ENCODE measurements at regions not wholly inside any gene's neighbourhood (a gene's known extent, or its start where the extent isn't known, plus 50 kb on each side); places are given as distances from the start of the nearest gene placed in this dataset.
A peak's percentile ranks its signal among the peaks of the same experiment; 100 is the strongest.

DNA sequence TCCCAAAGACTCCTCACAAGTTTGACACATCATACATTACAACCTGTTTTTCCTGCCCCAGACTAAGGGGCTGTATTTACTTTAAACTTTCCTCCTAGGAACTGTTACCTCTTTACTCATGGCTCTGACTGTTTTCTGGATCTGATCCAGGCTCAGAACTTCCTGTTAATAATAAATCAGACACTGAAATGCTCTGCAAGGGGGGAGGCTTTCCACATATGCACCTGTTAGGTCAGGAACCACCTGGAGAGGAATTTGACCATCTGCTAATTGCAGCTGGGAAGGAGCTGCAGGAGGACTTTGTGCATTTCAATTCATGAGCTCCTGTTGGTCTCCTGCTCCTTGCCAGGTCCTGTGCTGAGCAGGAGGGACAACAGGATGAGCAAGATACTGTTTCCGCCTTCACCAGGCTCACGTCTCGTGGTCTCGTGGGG is 476.9 kb upstream of the CDH5 start:
- DNase-seq (ENCODE audit: extremely low spot score): peak; percentile 66
- Histone ChIP-seq H3K36me3 (no peaks in the 10 kb centered on the region), H3K4me1 (peaks cover 0 to 5% (median 2%) of the 10 kb centered on the region in 4 donors), H3K27ac (replicated peaks in 1 of 4) (no peak overlapping the region), H3K27me3 (no peaks in the 10 kb centered on the region), H3K9me3 (no peaks in the 10 kb centered on the region), H3K4me3 (no peak overlapping the region)
- 79% methylated on average over 4 of the region's 4 CpGs for WGBS
- no peak for TF ChIP-seq POLR2A (IDR thresholded peaks at IDR 0.05; ENCODE audit: low read depth)
- TF ChIP-seq POLR2AphosphoS5 (IDR thresholded peaks at IDR 0.05): no peak
- TF ChIP-seq EP300 (IDR thresholded peaks at IDR 0.05): no peak
- TF ChIP-seq, protein P1, sequence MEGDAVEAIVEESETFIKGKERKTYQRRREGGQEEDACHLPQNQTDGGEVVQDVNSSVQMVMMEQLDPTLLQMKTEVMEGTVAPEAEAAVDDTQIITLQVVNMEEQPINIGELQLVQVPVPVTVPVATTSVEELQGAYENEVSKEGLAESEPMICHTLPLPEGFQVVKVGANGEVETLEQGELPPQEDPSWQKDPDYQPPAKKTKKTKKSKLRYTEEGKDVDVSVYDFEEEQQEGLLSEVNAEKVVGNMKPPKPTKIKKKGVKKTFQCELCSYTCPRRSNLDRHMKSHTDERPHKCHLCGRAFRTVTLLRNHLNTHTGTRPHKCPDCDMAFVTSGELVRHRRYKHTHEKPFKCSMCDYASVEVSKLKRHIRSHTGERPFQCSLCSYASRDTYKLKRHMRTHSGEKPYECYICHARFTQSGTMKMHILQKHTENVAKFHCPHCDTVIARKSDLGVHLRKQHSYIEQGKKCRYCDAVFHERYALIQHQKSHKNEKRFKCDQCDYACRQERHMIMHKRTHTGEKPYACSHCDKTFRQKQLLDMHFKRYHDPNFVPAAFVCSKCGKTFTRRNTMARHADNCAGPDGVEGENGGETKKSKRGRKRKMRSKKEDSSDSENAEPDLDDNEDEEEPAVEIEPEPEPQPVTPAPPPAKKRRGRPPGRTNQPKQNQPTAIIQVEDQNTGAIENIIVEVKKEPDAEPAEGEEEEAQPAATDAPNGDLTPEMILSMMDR (IDR thresholded peaks at IDR 0.05): no peak
- intact Hi-C loops (cut with DNase I): no loop called here

DNA sequence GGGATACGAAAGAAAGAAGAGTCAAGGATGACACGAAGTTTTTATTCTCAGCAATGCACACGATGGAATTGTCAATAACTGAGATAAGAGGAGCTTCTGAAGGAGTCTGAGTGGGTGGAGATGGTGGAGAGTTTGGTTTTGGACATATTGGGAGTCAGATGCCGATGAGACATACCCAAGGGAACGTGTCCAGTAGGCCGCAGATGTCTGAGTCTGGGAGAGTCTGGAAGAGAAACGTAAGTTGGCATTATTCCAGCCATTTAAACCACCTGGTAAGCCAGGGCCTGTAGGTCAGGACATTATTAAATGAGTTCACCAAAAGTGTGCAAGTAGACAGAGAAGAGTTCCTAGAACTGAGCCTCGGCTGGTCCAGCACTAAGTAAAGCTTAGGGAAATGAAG is 478.3 kb upstream of the CDH5 start:
- Histone ChIP-seq H3K4me1 (peaks cover 0 to 5% (median 2%) of the 10 kb centered on the region in 4 donors), H3K27ac (replicated peaks in 1 of 4) (no peak overlapping the region), H3K27me3 (no peaks in the 10 kb centered on the region), H3K9me3 (no peaks in the 10 kb centered on the region), H3K36me3 (no peaks in the 10 kb centered on the region), H3K4me3 (no peak overlapping the region)
- intact Hi-C loops (cut with DNase I): no loop called here
- WGBS: 87% methylated on average over 8 of the region's 8 CpGs
- TF ChIP-seq POLR2AphosphoS5 (IDR thresholded peaks at IDR 0.05): no peak
- TF ChIP-seq POLR2A (IDR thresholded peaks at IDR 0.05; ENCODE audit: low read depth): no peak
- TF ChIP-seq, protein P1 (IDR thresholded peaks at IDR 0.05): no peak
- TF ChIP-seq EP300 (IDR thresholded peaks at IDR 0.05): no peak
- DNase-seq (ENCODE audit: extremely low spot score): no peak

DNA sequence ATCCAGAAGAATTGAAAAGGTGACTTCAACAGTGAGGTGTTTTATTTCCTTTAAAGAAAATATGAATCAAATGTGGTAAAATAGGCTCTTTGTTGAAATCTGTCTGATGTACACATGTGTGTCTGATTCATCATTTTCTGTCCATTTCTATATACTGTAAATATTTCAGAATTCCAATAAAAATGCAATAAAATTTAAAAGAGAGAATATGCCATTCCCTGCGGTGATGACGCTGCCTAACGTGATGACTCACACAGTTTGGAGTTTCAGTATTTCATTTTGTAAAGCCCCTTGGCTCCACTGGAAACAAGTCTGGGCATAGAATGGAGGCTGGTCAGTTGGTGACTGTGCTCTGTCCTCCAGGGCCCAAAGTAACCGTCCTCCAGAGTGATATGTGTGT is 482.5 kb upstream of the CDH5 start:
- TF ChIP-seq POLR2A (IDR thresholded peaks at IDR 0.05; ENCODE audit: low read depth) (no peak), EP300 (IDR thresholded peaks at IDR 0.05) (no peak), POLR2AphosphoS5 (IDR thresholded peaks at IDR 0.05) (no peak)
- TF ChIP-seq, protein P1 (IDR thresholded peaks at IDR 0.05): no peak
- H3K9me3 ChIP-seq: no peaks in the 10 kb centered on the region
- H3K4me3 ChIP-seq: no peak overlapping the region
- intact Hi-C loops (cut with DNase I): no loop called here
- DNase-seq (ENCODE audit: extremely low spot score): no peak
- no peak overlapping the region for H3K27ac ChIP-seq (replicated peaks in 1 of 4)
- H3K27me3 ChIP-seq: no peaks in the 10 kb centered on the region
- H3K36me3 ChIP-seq: no peaks in the 10 kb centered on the region
- 82% methylated on average over 4 of the region's 4 CpGs for WGBS
- H3K4me1 ChIP-seq: no peaks in the 10 kb centered on the region

DNA sequence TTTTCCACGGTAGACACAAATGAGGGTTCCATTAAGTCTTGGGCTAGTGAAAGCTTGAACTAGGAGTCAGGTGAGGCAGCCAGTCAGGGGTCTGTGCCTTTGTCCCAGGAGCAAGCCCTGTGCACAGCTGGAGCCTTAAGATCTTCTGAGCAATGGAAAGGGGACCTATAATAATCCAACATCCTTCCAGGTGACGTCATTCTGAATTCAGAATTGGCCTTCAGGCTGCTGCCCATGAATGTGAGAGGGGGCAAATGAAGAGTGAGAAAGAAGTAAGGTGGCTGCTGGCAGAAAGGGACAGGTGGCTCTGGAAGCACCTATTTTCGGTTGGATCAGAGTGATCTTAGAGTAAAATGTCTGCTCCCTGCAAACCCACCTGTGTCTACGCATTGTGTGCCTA is 488.1 kb upstream of the CDH5 start:
- WGBS: 95% methylated on average over 4 of the region's 4 CpGs
- H3K36me3 ChIP-seq: no peaks in the 10 kb centered on the region
- no peaks in the 10 kb centered on the region for H3K9me3 ChIP-seq
- H3K4me1 ChIP-seq: no peaks in the 10 kb centered on the region
- intact Hi-C loops (cut with DNase I): no loop called here
- no peak for DNase-seq (ENCODE audit: extremely low spot score)
- H3K27me3 ChIP-seq: no peaks in the 10 kb centered on the region
- H3K4me3 ChIP-seq: no peak overlapping the region
- H3K27ac ChIP-seq (replicated peaks in 1 of 4): no peak overlapping the region
- TF ChIP-seq POLR2A (IDR thresholded peaks at IDR 0.05; ENCODE audit: low read depth): no peak
- TF ChIP-seq, protein P1 (IDR thresholded peaks at IDR 0.05): no peak
- TF ChIP-seq POLR2AphosphoS5 (IDR thresholded peaks at IDR 0.05): no peak
- TF ChIP-seq EP300 (IDR thresholded peaks at IDR 0.05): no peak

DNA sequence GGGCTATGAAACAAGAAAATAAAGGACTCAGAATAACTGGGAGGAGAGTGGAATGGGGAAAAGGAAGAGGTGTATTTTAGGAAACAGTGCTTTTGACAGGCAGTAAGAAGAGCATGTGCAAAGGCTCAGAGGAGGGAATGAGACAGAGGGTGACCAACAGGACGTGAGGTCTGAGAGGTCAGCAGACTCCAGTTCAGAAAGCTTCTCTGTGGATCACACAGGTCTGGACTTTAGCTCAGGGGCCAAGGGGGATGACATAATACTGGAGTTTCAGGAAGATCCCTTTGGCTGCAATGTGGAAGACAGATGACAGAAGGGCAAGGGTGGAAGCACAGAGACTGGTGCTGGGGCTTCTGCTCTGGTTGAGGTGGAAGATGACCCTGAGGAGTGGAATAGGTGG is 489.9 kb upstream of the CDH5 start:
- 75% methylated on average over 1 of the region's 1 CpG for WGBS
- Histone ChIP-seq H3K27ac (replicated peaks in 1 of 4) (no peak overlapping the region), H3K4me1 (no peaks in the 10 kb centered on the region), H3K9me3 (no peaks in the 10 kb centered on the region), H3K36me3 (no peaks in the 10 kb centered on the region), H3K4me3 (no peak overlapping the region), H3K27me3 (no peaks in the 10 kb centered on the region)
- TF ChIP-seq POLR2AphosphoS5 (IDR thresholded peaks at IDR 0.05) (no peak), EP300 (IDR thresholded peaks at IDR 0.05) (no peak), POLR2A (IDR thresholded peaks at IDR 0.05; ENCODE audit: low read depth) (no peak)
- TF ChIP-seq, protein P1 (IDR thresholded peaks at IDR 0.05): no peak
- no peak for DNase-seq (ENCODE audit: extremely low spot score)
- intact Hi-C loops (cut with DNase I): no loop called here
